ENCODE measurements at regions not wholly inside any gene's neighbourhood (a gene's known extent, or its start where the extent isn't known, plus 50 kb on each side); places are given as distances from the start of the nearest gene placed in this dataset.
"Not testable (repeated sequence)": the region's sequence is repeated elsewhere in the genome, so short reads cannot be mapped to it uniquely, and the experiment has no call there.

- DNase-seq: no peak
These were observed 573.5 kb downstream of the ANKRD50 start for GRCh38 chr4:124139044-124139443.

- DNase-seq: no peak
These were observed 568.9 kb downstream of the ANKRD50 start for GRCh38 chr4:124143632-124144031.

GRCh38 chr4:124144238-124144654, 568.3 kb downstream of the ANKRD50 start:
- no peak for DNase-seq

- DNase-seq: no peak
These were observed 566.5 kb downstream of the ANKRD50 start for GRCh38 chr4:124146068-124146467.

- DNase-seq: no peak
These were observed 561.5 kb downstream of the ANKRD50 start for GRCh38 chr4:124151031-124151430.

GRCh38 chr4:124152132-124152531, 560.4 kb downstream of the ANKRD50 start:
- DNase-seq: no peak

GRCh38 chr4:124155239-124155638, 557.3 kb downstream of the ANKRD50 start:
- DNase-seq: no peak

- DNase-seq: no peak
These were observed 555.0 kb downstream of the ANKRD50 start for GRCh38 chr4:124157396-124158083.

GRCh38 chr4:124163401-124163800, 549.1 kb downstream of the ANKRD50 start:
- no peak for DNase-seq

GRCh38 chr4:124167602-124168001, 544.9 kb downstream of the ANKRD50 start:
- DNase-seq: no peak

GRCh38 chr4:124169524-124169923, 543.0 kb downstream of the ANKRD50 start:
- DNase-seq: not testable (repeated sequence)

- DNase-seq: no peak
These were observed 538.6 kb downstream of the ANKRD50 start for GRCh38 chr4:124173912-124174311.

GRCh38 chr4:124177647-124178425, 534.7 kb downstream of the ANKRD50 start:
- DNase-seq: no peak

GRCh38 chr4:124178449-124179021, 534.0 kb downstream of the ANKRD50 start:
- no peak for DNase-seq

- no peak for DNase-seq
These were observed 532.9 kb downstream of the ANKRD50 start for GRCh38 chr4:124179506-124180186.

- no peak for DNase-seq
These were observed 531.5 kb downstream of the ANKRD50 start for GRCh38 chr4:124181039-124181438.

- no peak for DNase-seq
These were observed 529.3 kb downstream of the ANKRD50 start for GRCh38 chr4:124183231-124183630.

GRCh38 chr4:124183926-124184325, 528.6 kb downstream of the ANKRD50 start:
- no peak for DNase-seq

- DNase-seq: no peak
These were observed 527.7 kb downstream of the ANKRD50 start for GRCh38 chr4:124184792-124185191.

GRCh38 chr4:124188595-124188994, 523.9 kb downstream of the ANKRD50 start:
- DNase-seq: no peak

GRCh38 chr4:124189545-124189944, 523.0 kb downstream of the ANKRD50 start:
- no peak for DNase-seq

GRCh38 chr4:124191329-124191728, 521.2 kb downstream of the ANKRD50 start:
- DNase-seq: no peak

- no peak for DNase-seq
These were observed 520.0 kb downstream of the ANKRD50 start for GRCh38 chr4:124192544-124192943.
